ENCODE measurements at regions not wholly inside any gene's neighbourhood (a gene's known extent, or its start where the extent isn't known, plus 50 kb on each side); places are given as distances from the start of the nearest gene placed in this dataset.

GRCh38 chr18:77524909-77525308, 275.3 kb downstream of the GALR1 start:
- Histone ChIP-seq H3K18ac (ENCODE audit: low read depth in 1 of 2, low read length in 2 of 2) (no peak overlapping the region), H3K9ac (ENCODE audit: low read length) (no peak overlapping the region), H2BK120ac (ENCODE audit: low read depth, low read length) (no peak overlapping the region), H4K8ac (ENCODE audit: low read length) (no peak overlapping the region), H3K27me3 (ENCODE audit: control insufficient read depth in 1 of 2, insufficient read depth in 1 of 2, low read length in 2 of 2) (no peaks in the 10 kb centered on the region), H3K4me3 (ENCODE audit: insufficient read depth in 1 of 2, low read depth in 1 of 2, low read length in 2 of 2) (no peak overlapping the region), H3K4me2 (ENCODE audit: low read length, poor library complexity, severe bottlenecking) (no peak overlapping the region), H3K14ac (ENCODE audit: low read length in 2 of 2) (no peak overlapping the region), H3K27ac (ENCODE audit: low read length, poor library complexity, severe bottlenecking) (no peak overlapping the region), H2BK5ac (ENCODE audit: low read depth, low read length, poor library complexity, severe bottlenecking) (no peak overlapping the region), H2BK15ac (ENCODE audit: low read depth, poor library complexity, severe bottlenecking) (no peak overlapping the region), H3K4ac (ENCODE audit: low read depth in 1 of 2, low read length in 2 of 2) (no peak overlapping the region), H2AFZ (ENCODE audit: low read depth, low read length) (no peak overlapping the region), H4K91ac (ENCODE audit: low read length) (no peak overlapping the region), H3K79me1 (replicated peaks; ENCODE audit: low read length, poor library complexity, severe bottlenecking) (no peaks in the 10 kb centered on the region), H3K23ac (ENCODE audit: low read length in 2 of 2) (no peak overlapping the region), H3K36me3 (ENCODE audit: control insufficient read depth in 1 of 2, insufficient read depth in 2 of 2, low read depth in 1 of 2, low read length in 2 of 2) (no peaks in the 10 kb centered on the region), H3K9me3 (ENCODE audit: control insufficient read depth, low read length) (no peaks in the 10 kb centered on the region), H2AK5ac (ENCODE audit: low read length, severe bottlenecking) (no peak overlapping the region), H2BK12ac (ENCODE audit: low read length in 2 of 2) (no peak overlapping the region), H3K4me1 (ENCODE audit: control insufficient read depth, insufficient read depth, low read depth, low read length) (no peaks in the 10 kb centered on the region)
- no peak for DNase-seq
- 71% methylated on average over 6 of the region's 7 CpGs for WGBS

- H3K9ac ChIP-seq (ENCODE audit: low read length) = no peak overlapping the region
- no peak for DNase-seq
- H2BK15ac ChIP-seq (ENCODE audit: low read depth, poor library complexity, severe bottlenecking) = no peak overlapping the region
- H3K4me3 ChIP-seq (ENCODE audit: insufficient read depth in 1 of 2, low read depth in 1 of 2, low read length in 2 of 2) = no peak overlapping the region
- no peaks in the 10 kb centered on the region for H3K4me1 ChIP-seq (ENCODE audit: control insufficient read depth, insufficient read depth, low read depth, low read length)
- no peaks in the 10 kb centered on the region for H3K27me3 ChIP-seq (ENCODE audit: control insufficient read depth in 1 of 2, insufficient read depth in 1 of 2, low read length in 2 of 2)
- H2AK5ac ChIP-seq (ENCODE audit: low read length, severe bottlenecking) = no peak overlapping the region
- WGBS = 88% methylated on average over 8 of the region's 8 CpGs
- no peaks in the 10 kb centered on the region for H3K36me3 ChIP-seq (ENCODE audit: control insufficient read depth in 1 of 2, insufficient read depth in 2 of 2, low read depth in 1 of 2, low read length in 2 of 2)
- no peak overlapping the region for H2BK12ac ChIP-seq (ENCODE audit: low read length in 2 of 2)
- no peak overlapping the region for H3K27ac ChIP-seq (ENCODE audit: low read length, poor library complexity, severe bottlenecking)
- no peak overlapping the region for H2AFZ ChIP-seq (ENCODE audit: low read depth, low read length)
- no peak overlapping the region for H3K4me2 ChIP-seq (ENCODE audit: low read length, poor library complexity, severe bottlenecking)
- H3K23ac ChIP-seq (ENCODE audit: low read length in 2 of 2) = no peak overlapping the region
- no peak overlapping the region for H4K91ac ChIP-seq (ENCODE audit: low read length)
- H3K79me1 ChIP-seq (replicated peaks; ENCODE audit: low read length, poor library complexity, severe bottlenecking) = no peaks in the 10 kb centered on the region
- H2BK5ac ChIP-seq (ENCODE audit: low read depth, low read length, poor library complexity, severe bottlenecking) = no peak overlapping the region
- no peak overlapping the region for H2BK120ac ChIP-seq (ENCODE audit: low read depth, low read length)
- H3K18ac ChIP-seq (ENCODE audit: low read depth in 1 of 2, low read length in 2 of 2) = no peak overlapping the region
- no peaks in the 10 kb centered on the region for H3K9me3 ChIP-seq (ENCODE audit: control insufficient read depth, low read length)
- no peak overlapping the region for H3K14ac ChIP-seq (ENCODE audit: low read length in 2 of 2)
- no peak overlapping the region for H4K8ac ChIP-seq (ENCODE audit: low read length)
- no peak overlapping the region for H3K4ac ChIP-seq (ENCODE audit: low read depth in 1 of 2, low read length in 2 of 2)
These were observed 277.3 kb downstream of the GALR1 start for GRCh38 chr18:77526962-77527361.

GRCh38 chr18:77528872-77529271, 279.2 kb downstream of the GALR1 start:
- Histone ChIP-seq H3K27me3 (ENCODE audit: control insufficient read depth in 1 of 2, insufficient read depth in 1 of 2, low read length in 2 of 2) (no peaks in the 10 kb centered on the region), H2BK120ac (ENCODE audit: low read depth, low read length) (no peak overlapping the region), H2BK5ac (ENCODE audit: low read depth, low read length, poor library complexity, severe bottlenecking) (no peak overlapping the region), H3K9me3 (ENCODE audit: control insufficient read depth, low read length) (no peaks in the 10 kb centered on the region), H3K23ac (ENCODE audit: low read length in 2 of 2) (no peak overlapping the region), H3K36me3 (ENCODE audit: control insufficient read depth in 1 of 2, insufficient read depth in 2 of 2, low read depth in 1 of 2, low read length in 2 of 2) (no peaks in the 10 kb centered on the region), H3K18ac (ENCODE audit: low read depth in 1 of 2, low read length in 2 of 2) (no peak overlapping the region), H2BK15ac (ENCODE audit: low read depth, poor library complexity, severe bottlenecking) (no peak overlapping the region), H2BK12ac (ENCODE audit: low read length in 2 of 2) (no peak overlapping the region), H4K91ac (ENCODE audit: low read length) (no peak overlapping the region), H3K27ac (ENCODE audit: low read length, poor library complexity, severe bottlenecking) (no peak overlapping the region), H3K4me1 (ENCODE audit: control insufficient read depth, insufficient read depth, low read depth, low read length) (no peaks in the 10 kb centered on the region), H3K4me2 (ENCODE audit: low read length, poor library complexity, severe bottlenecking) (no peak overlapping the region), H4K8ac (ENCODE audit: low read length) (no peak overlapping the region), H3K79me1 (replicated peaks; ENCODE audit: low read length, poor library complexity, severe bottlenecking) (no peaks in the 10 kb centered on the region), H2AFZ (ENCODE audit: low read depth, low read length) (no peak overlapping the region), H3K14ac (ENCODE audit: low read length in 2 of 2) (no peak overlapping the region), H3K9ac (ENCODE audit: low read length) (no peak overlapping the region), H2AK5ac (ENCODE audit: low read length, severe bottlenecking) (no peak overlapping the region), H3K4ac (ENCODE audit: low read depth in 1 of 2, low read length in 2 of 2) (no peak overlapping the region), H3K4me3 (ENCODE audit: insufficient read depth in 1 of 2, low read depth in 1 of 2, low read length in 2 of 2) (no peak overlapping the region)
- WGBS = 64% methylated on average over 2 of the region's 3 CpGs
- no peak for DNase-seq

- Histone ChIP-seq H4K91ac (ENCODE audit: low read length) (no peak overlapping the region), H3K18ac (ENCODE audit: low read depth in 1 of 2, low read length in 2 of 2) (no peak overlapping the region), H3K79me1 (replicated peaks; ENCODE audit: low read length, poor library complexity, severe bottlenecking) (no peaks in the 10 kb centered on the region), H2BK5ac (ENCODE audit: low read depth, low read length, poor library complexity, severe bottlenecking) (no peak overlapping the region), H3K27me3 (ENCODE audit: control insufficient read depth in 1 of 2, insufficient read depth in 1 of 2, low read length in 2 of 2) (no peaks in the 10 kb centered on the region), H3K4me3 (ENCODE audit: insufficient read depth in 1 of 2, low read depth in 1 of 2, low read length in 2 of 2) (no peak overlapping the region), H2BK120ac (ENCODE audit: low read depth, low read length) (no peak overlapping the region), H2BK15ac (ENCODE audit: low read depth, poor library complexity, severe bottlenecking) (no peak overlapping the region), H4K8ac (ENCODE audit: low read length) (no peak overlapping the region), H3K14ac (ENCODE audit: low read length in 2 of 2) (no peak overlapping the region), H3K9ac (ENCODE audit: low read length) (no peak overlapping the region), H3K4ac (ENCODE audit: low read depth in 1 of 2, low read length in 2 of 2) (no peak overlapping the region), H3K4me1 (ENCODE audit: control insufficient read depth, insufficient read depth, low read depth, low read length) (no peaks in the 10 kb centered on the region), H2AK5ac (ENCODE audit: low read length, severe bottlenecking) (no peak overlapping the region), H3K36me3 (ENCODE audit: control insufficient read depth in 1 of 2, insufficient read depth in 2 of 2, low read depth in 1 of 2, low read length in 2 of 2) (no peaks in the 10 kb centered on the region), H2BK12ac (ENCODE audit: low read length in 2 of 2) (no peak overlapping the region), H2AFZ (ENCODE audit: low read depth, low read length) (no peak overlapping the region), H3K4me2 (ENCODE audit: low read length, poor library complexity, severe bottlenecking) (no peak overlapping the region), H3K27ac (ENCODE audit: low read length, poor library complexity, severe bottlenecking) (no peak overlapping the region), H3K23ac (ENCODE audit: low read length in 2 of 2) (no peak overlapping the region), H3K9me3 (ENCODE audit: control insufficient read depth, low read length) (no peaks in the 10 kb centered on the region)
- 70% methylated on average over 5 of the region's 7 CpGs for WGBS
- DNase-seq = no peak
These were observed 280.0 kb downstream of the GALR1 start for GRCh38 chr18:77529492-77530176.

All from mesenchymal stem cell (in vitro differentiated cells and primary cell).